ENCODE measurements at regions not wholly inside any gene's neighbourhood (a gene's known extent, or its start where the extent isn't known, plus 50 kb on each side); places are given as distances from the start of the nearest gene placed in this dataset.
"Not testable (repeated sequence)": the region's sequence is repeated elsewhere in the genome, so short reads cannot be mapped to it uniquely, and the experiment has no call there.

- H3K4me1 ChIP-seq: no peaks in the 10 kb centered on the region
- no peaks in the 10 kb centered on the region for H3K27me3 ChIP-seq
- H3K9me3 ChIP-seq: no peaks in the 10 kb centered on the region
- no peak for DNase-seq (ENCODE audit: low spot score in 2 of 2)
- intact Hi-C loops (cut with DNase I): loop anchor here (5.0 kb wide), 1 partner anchor 103 kb away; no protein-coding TSS in a partner anchor
- H3K36me3 ChIP-seq: no peaks in the 10 kb centered on the region
- no peak for TF ChIP-seq CTCF (IDR thresholded peaks at IDR 0.05)
- H3K27ac ChIP-seq: no peak overlapping the region
- H3K4me3 ChIP-seq: no peak overlapping the region
These were observed 186.2 kb upstream of the ZNF217 start for GRCh38 chr20:53779822-53780221.

GRCh38 chr20:53778736-53779135, 185.1 kb upstream of the ZNF217 start:
- no peaks in the 10 kb centered on the region for H3K27me3 ChIP-seq
- DNase-seq (ENCODE audit: low spot score in 2 of 2): no peak
- intact Hi-C loops (cut with DNase I): loop anchor here (5.0 kb wide), 1 partner anchor 101 kb away; no protein-coding TSS in a partner anchor
- H3K9me3 ChIP-seq: no peaks in the 10 kb centered on the region
- H3K4me3 ChIP-seq: no peak overlapping the region
- TF ChIP-seq CTCF (IDR thresholded peaks at IDR 0.05): no peak
- peaks cover 0 to 5% of the 10 kb centered on the region in 2 donors for H3K4me1 ChIP-seq
- H3K36me3 ChIP-seq: no peaks in the 10 kb centered on the region
- H3K27ac ChIP-seq: no peak overlapping the region

GRCh38 chr20:53778041-53778516, 184.4 kb upstream of the ZNF217 start:
- intact Hi-C loops (cut with DNase I): loop anchor here (5.0 kb wide), 1 partner anchor 101 kb away; no protein-coding TSS in a partner anchor
- Histone ChIP-seq H3K27ac (no peak overlapping the region), H3K36me3 (no peaks in the 10 kb centered on the region), H3K27me3 (no peaks in the 10 kb centered on the region), H3K9me3 (no peaks in the 10 kb centered on the region), H3K4me1 (peaks cover 0 to 10% of the 10 kb centered on the region in 2 donors), H3K4me3 (no peak overlapping the region)
- no peak for TF ChIP-seq CTCF (IDR thresholded peaks at IDR 0.05)
- no peak for DNase-seq (ENCODE audit: low spot score in 2 of 2)

- not testable (repeated sequence) for H3K4me3 ChIP-seq; H3K9me3 ChIP-seq; H3K27ac ChIP-seq; H3K27me3 ChIP-seq; DNase-seq (ENCODE audit: low spot score in 2 of 2); H3K36me3 ChIP-seq
- intact Hi-C loops (cut with DNase I): loop anchor here (5.0 kb wide), 1 partner anchor 100 kb away; no protein-coding TSS in a partner anchor
- peaks cover 0 to 12% of the 10 kb centered on the region in 2 donors for H3K4me1 ChIP-seq
These were observed 183.8 kb upstream of the ZNF217 start for GRCh38 chr20:53777402-53777801.

GRCh38 chr20:53776858-53777257, 183.2 kb upstream of the ZNF217 start:
- no peaks in the 10 kb centered on the region for H3K27me3 ChIP-seq
- H3K27ac ChIP-seq: no peak overlapping the region
- H3K4me1 ChIP-seq: peaks cover 0 to 12% of the 10 kb centered on the region in 2 donors
- no peak for TF ChIP-seq CTCF (IDR thresholded peaks at IDR 0.05)
- H3K36me3 ChIP-seq: no peaks in the 10 kb centered on the region
- no peak for DNase-seq (ENCODE audit: low spot score in 2 of 2)
- H3K9me3 ChIP-seq: no peaks in the 10 kb centered on the region
- intact Hi-C loops (cut with DNase I): loop anchor here (5.0 kb wide), 1 partner anchor 100 kb away; no protein-coding TSS in a partner anchor
- H3K4me3 ChIP-seq: no peak overlapping the region

- peaks cover 0 to 12% of the 10 kb centered on the region in 2 donors for H3K4me1 ChIP-seq
- no peak overlapping the region for H3K4me3 ChIP-seq
- DNase-seq (ENCODE audit: low spot score in 2 of 2): no peak
- H3K9me3 ChIP-seq: no peaks in the 10 kb centered on the region
- H3K27me3 ChIP-seq: no peaks in the 10 kb centered on the region
- H3K27ac ChIP-seq: peak overlapping the region; percentile 68 to 72
- TF ChIP-seq CTCF (IDR thresholded peaks at IDR 0.05): no peak
- no peaks in the 10 kb centered on the region for H3K36me3 ChIP-seq
- intact Hi-C loops (cut with DNase I): loop anchor here (1.0 to 5.0 kb wide), 5 partner anchors 55 to 197 kb away; partner anchors contain the start of gene ZNF217
These were observed 181.0 kb upstream of the ZNF217 start for GRCh38 chr20:53774461-53775203.

All from ascending aorta (tissue), 2 donors.